B cell (primary cell): ENCODE measurements at regions not wholly inside any gene's neighbourhood (a gene's known extent, or its start where the extent isn't known, plus 50 kb on each side); places are given as distances from the start of the nearest gene placed in this dataset.

ENCODE experiments used
- ATAC-seq: fragments of 200-7000 bp; cut with Tn5 transposase; one replicate; pipeline ENCODE4 v1.10.0; 2021; ENCODE audit warnings: low read depth, mild to moderate bottlenecking, moderate number of reproducible peaks, moderate library complexity
- CTCF ChIA-PET: fragments of 350-600 bp; sonication (Branson Sonifier 250); formaldehyde crosslinking; loops from one replicate; lab custom pipeline; 2021; ENCODE audit warnings: antibody characterized with exemption, inconsistent platforms; lab: Charles Lee
- POLR2A ChIA-PET: fragments of 350-600 bp; sonication (Branson Sonifier 250); formaldehyde crosslinking; loops from one replicate; lab custom pipeline; 2021; ENCODE audit warnings: antibody characterized with exemption; lab: Charles Lee
- DNase-seq: peaks from one replicate; pipeline ENCODE4 v3.0.0; 2013
- H2AFZ ChIP-seq: 2 replicates; pipeline ENCODE4 v1.6.1; 2012; ENCODE audit warnings: mild to moderate bottlenecking, low read depth, low read length; ENCODE audit not compliant: insufficient read depth, poor library complexity, severe bottlenecking
- H3K27ac ChIP-seq, 2 donors: 1 replicate in 1 of 2; 2 replicates in 1 of 2; pipeline ENCODE4 v1.5.1; 2012 to 2013; ENCODE audit warnings: low read length in 2 of 2, mild to moderate bottlenecking in 2 of 2, moderate library complexity in 1 of 2
- H3K27me3 ChIP-seq, 4 experiments: fragments of 200-600 bp in 1 of 4; sonication (generic) in 1 of 4; replicated peaks in 1 of 4; 1 replicate in 2 of 4; 2 replicates in 2 of 4; pipeline versions ENCODE4 v1.6.1 to v1.7.0; 2013 to 2016; ENCODE audit warnings: low read length in 3 of 4, mild to moderate bottlenecking in 2 of 4, mixed read lengths in 1 of 4, moderate library complexity in 1 of 4; ENCODE audit not compliant: insufficient read depth in 4 of 4, control insufficient read depth in 3 of 4; ENCODE audit errors: control extremely low read depth in 1 of 4
- H3K36me3 ChIP-seq, 2 experiments: replicated peaks in 1 of 2; 1 replicate in 1 of 2; 2 replicates in 1 of 2; pipeline versions ENCODE4 v1.6.1 to v1.7.1; 2013; ENCODE audit warnings: low read length in 1 of 2; ENCODE audit not compliant: insufficient read depth in 2 of 2, control insufficient read depth in 1 of 2; ENCODE audit errors: control extremely low read depth in 1 of 2, extremely low read depth in 1 of 2
- H3K4me1 ChIP-seq, 2 donors: fragments of 200-600 bp in 1 of 2; sonication (generic) in 1 of 2; 1 replicate in 1 of 2; 2 replicates in 1 of 2; pipeline versions ENCODE4 v1.5.1 to v1.6.1; 2013 to 2017; ENCODE audit warnings: low read length in 2 of 2; ENCODE audit not compliant: control insufficient read depth in 2 of 2, insufficient read depth in 2 of 2
- H3K4me2 ChIP-seq: replicated peaks from 2 replicates; pipeline ENCODE3; 2012; ENCODE audit warnings: mild to moderate bottlenecking, low read depth, low read length; ENCODE audit not compliant: poor library complexity, severe bottlenecking
- H3K4me3 ChIP-seq, 5 experiments: fragments of 200-600 bp in 1 of 5; sonication (generic) in 1 of 5; 1 replicate in 3 of 5; 2 replicates in 2 of 5; pipeline versions ENCODE4 v1.5.1 to v1.7.0; 2011 to 2016; ENCODE audit warnings: low read length in 4 of 5, mild to moderate bottlenecking in 4 of 5, low read depth in 2 of 5, control low read depth in 1 of 5, moderate library complexity in 1 of 5; ENCODE audit not compliant: insufficient read depth in 1 of 5; ENCODE audit errors: control extremely low read depth in 1 of 5, extremely low read depth in 1 of 5
- H3K79me2 ChIP-seq: fragments of 200-600 bp; sonication (generic); one replicate; pipeline ENCODE4 v1.6.0; 2016; ENCODE audit warnings: low read length; ENCODE audit not compliant: control insufficient read depth, insufficient read depth
- H3K9ac ChIP-seq: fragments of 200-600 bp; sonication (generic); 2 replicates; pipeline ENCODE4 v1.6.1; 2017; ENCODE audit warnings: mild to moderate bottlenecking, low read length, moderate library complexity
- H3K9me3 ChIP-seq, 3 donors: one replicate each; pipeline versions ENCODE4 v1.6.1 to v1.7.1; 2013; ENCODE audit warnings: low read length in 2 of 3; ENCODE audit not compliant: control insufficient read depth in 2 of 3, insufficient read depth in 1 of 3; ENCODE audit errors: control extremely low read depth in 1 of 3
- H4K20me1 ChIP-seq: 2 replicates; pipeline ENCODE4 v1.6.0; 2012; ENCODE audit warnings: mild to moderate bottlenecking, low read length; ENCODE audit not compliant: insufficient read depth, control insufficient read depth, poor library complexity, severe bottlenecking
- H3K27ac Mint-ChIP-seq: one replicate; pipeline ENCODE4 v1.8.0; 2021; ENCODE audit warnings: mixed read lengths
- H3K27me3 Mint-ChIP-seq: one replicate; pipeline ENCODE4 v1.8.0; 2021; ENCODE audit warnings: mixed read lengths
- H3K4me1 Mint-ChIP-seq: one replicate; pipeline ENCODE4 v1.8.0; 2021; ENCODE audit warnings: mixed read lengths
- H3K4me3 Mint-ChIP-seq: one replicate; pipeline ENCODE4 v1.8.0; 2021; ENCODE audit warnings: mixed read lengths
- H3K9me3 Mint-ChIP-seq: one replicate; pipeline ENCODE4 v1.8.0; 2022; ENCODE audit warnings: mixed read lengths; ENCODE audit not compliant: insufficient read depth
- EZH2 ChIP-seq: IDR thresholded peaks from 2 replicates; pipeline ENCODE4 v1.6.1; 2012; ENCODE audit warnings: borderline replicate concordance, low read depth, mild to moderate bottlenecking, moderate library complexity, low read length; ENCODE audit not compliant: insufficient read depth, poor library complexity, severe bottlenecking
- WGBS: methylation state at CpG from one replicate; pipeline ENCODE4 v1.1.5; 2013; ENCODE audit warnings: missing lambda C conversion rate; ENCODE audit not compliant: insufficient coverage; 5-methylcytosine and 5-hydroxymethylcytosine counted together
- intact Hi-C: fragments of 100-400 bp; cut with micrococcal nuclease; formaldehyde crosslinking; loops from one replicate; pipeline ENCODE4 v1.10.0; 2022
- TF ChIP-seq, protein P1 (sequence below): fragments of 200-600 bp; IDR thresholded peaks from one replicate; pipeline ENCODE4 v1.8.0; 2022; ENCODE audit warnings: antibody characterized with exemption, mild to moderate bottlenecking

DNA sequence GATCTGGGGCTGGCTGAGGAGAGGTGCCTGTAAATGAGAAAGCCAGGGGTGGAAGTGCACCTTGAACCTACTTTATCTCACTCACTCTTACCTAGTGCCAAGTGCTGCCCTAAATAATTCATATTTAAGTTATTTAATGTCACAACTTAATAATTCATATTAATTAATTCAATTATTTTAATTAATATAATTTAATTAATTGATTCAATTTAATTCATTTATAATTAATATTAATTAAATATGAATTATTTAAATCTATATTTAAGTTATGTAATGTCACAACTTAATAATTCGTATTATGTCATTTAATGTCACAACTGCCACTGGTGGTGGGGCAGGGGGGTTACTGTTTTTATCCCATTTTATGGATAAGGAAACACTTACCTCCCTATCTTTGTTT is 361.6 kb upstream of the RUNX1 start:
- DNase-seq = no peak
- Mint-ChIP-seq H3K27me3 (peaks cover 48% of the 10 kb centered on the region), H3K4me1 (peaks cover 2% of the 10 kb centered on the region), H3K27ac (no peak overlapping the region), H3K4me3 (no peak overlapping the region), H3K9me3 (no peaks in the 10 kb centered on the region)
- peaks cover 0 to 2% (median 0%) of the 10 kb centered on the region in 4 experiments for H3K27me3 ChIP-seq
- no peaks in the 10 kb centered on the region for H4K20me1 ChIP-seq
- no peaks in the 10 kb centered on the region for H3K9me3 ChIP-seq
- H3K4me3 ChIP-seq = no peak overlapping the region
- H3K4me1 ChIP-seq = no peaks in the 10 kb centered on the region
- ChIA-PET CTCF (interaction anchor here (0.9 kb wide), 1 partner anchor 10 kb away, joined by 4 read pairs; no protein-coding TSS in a partner anchor), POLR2A (no interaction called here)
- H3K27ac ChIP-seq = no peak overlapping the region
- no peak overlapping the region for H3K4me2 ChIP-seq
- no peaks in the 10 kb centered on the region for H3K79me2 ChIP-seq
- intact Hi-C loops = no loop called here
- ATAC-seq = no peak
- WGBS = no CpG with 5 or more reads among the region's 1 CpG
- no peaks in the 10 kb centered on the region for H3K36me3 ChIP-seq
- no peak for TF ChIP-seq EZH2
- TF ChIP-seq, protein P1, sequence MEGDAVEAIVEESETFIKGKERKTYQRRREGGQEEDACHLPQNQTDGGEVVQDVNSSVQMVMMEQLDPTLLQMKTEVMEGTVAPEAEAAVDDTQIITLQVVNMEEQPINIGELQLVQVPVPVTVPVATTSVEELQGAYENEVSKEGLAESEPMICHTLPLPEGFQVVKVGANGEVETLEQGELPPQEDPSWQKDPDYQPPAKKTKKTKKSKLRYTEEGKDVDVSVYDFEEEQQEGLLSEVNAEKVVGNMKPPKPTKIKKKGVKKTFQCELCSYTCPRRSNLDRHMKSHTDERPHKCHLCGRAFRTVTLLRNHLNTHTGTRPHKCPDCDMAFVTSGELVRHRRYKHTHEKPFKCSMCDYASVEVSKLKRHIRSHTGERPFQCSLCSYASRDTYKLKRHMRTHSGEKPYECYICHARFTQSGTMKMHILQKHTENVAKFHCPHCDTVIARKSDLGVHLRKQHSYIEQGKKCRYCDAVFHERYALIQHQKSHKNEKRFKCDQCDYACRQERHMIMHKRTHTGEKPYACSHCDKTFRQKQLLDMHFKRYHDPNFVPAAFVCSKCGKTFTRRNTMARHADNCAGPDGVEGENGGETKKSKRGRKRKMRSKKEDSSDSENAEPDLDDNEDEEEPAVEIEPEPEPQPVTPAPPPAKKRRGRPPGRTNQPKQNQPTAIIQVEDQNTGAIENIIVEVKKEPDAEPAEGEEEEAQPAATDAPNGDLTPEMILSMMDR = no peak
- H3K9ac ChIP-seq = no peak overlapping the region
- no peak overlapping the region for H2AFZ ChIP-seq

DNA sequence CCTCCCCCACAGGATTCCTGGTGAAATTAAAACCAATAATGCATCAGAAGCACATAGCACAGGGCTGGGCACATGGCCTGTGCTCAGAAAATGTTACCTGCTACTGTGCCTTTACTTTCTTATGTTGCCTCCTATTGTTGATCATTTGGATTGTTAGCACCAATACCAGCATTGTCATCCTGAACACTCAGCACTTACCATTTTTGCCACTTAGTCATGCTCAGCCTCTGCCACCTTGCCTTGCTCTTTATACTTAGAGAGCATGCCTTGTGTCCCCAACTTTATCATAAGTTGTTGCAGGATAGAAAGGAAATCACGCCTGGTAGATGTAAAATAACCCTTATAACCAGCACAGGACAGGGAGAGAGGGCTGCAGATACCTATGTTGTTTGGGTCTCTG is 361.0 kb upstream of the RUNX1 start:
- H3K27ac Mint-ChIP-seq = no peak overlapping the region
- no peaks in the 10 kb centered on the region for H3K9me3 ChIP-seq
- H3K4me2 ChIP-seq = no peak overlapping the region
- WGBS = no CpG with 5 or more reads among the region's 1 CpG
- TF ChIP-seq, protein P1 = no peak
- no peak for TF ChIP-seq EZH2
- peaks cover 0 to 5% (median 1%) of the 10 kb centered on the region in 4 experiments for H3K27me3 ChIP-seq
- ChIA-PET POLR2A (no interaction called here), CTCF (no interaction called here)
- no peak overlapping the region for H3K4me3 ChIP-seq
- no peak overlapping the region for H3K9ac ChIP-seq
- intact Hi-C loops = no loop called here
- no peak overlapping the region for H3K27ac ChIP-seq
- no peaks in the 10 kb centered on the region for H3K36me3 ChIP-seq
- no peaks in the 10 kb centered on the region for H3K79me2 ChIP-seq
- no peaks in the 10 kb centered on the region for H3K4me1 ChIP-seq
- DNase-seq = no peak
- H4K20me1 ChIP-seq = no peaks in the 10 kb centered on the region
- H2AFZ ChIP-seq = no peak overlapping the region
- H3K9me3 Mint-ChIP-seq = no peaks in the 10 kb centered on the region
- H3K4me3 Mint-ChIP-seq = no peak overlapping the region
- peaks cover 51% of the 10 kb centered on the region for H3K27me3 Mint-ChIP-seq
- ATAC-seq = no peak
- peaks cover 2% of the 10 kb centered on the region for H3K4me1 Mint-ChIP-seq
